Fibroblast of skin of abdomen (primary cell): ENCODE measurements at regions not wholly inside any gene's neighbourhood (a gene's known extent, or its start where the extent isn't known, plus 50 kb on each side); places are given as distances from the start of the nearest gene placed in this dataset.

Experiments
- DNase-seq: peaks from one replicate; pipeline ENCODE4 v3.0.0-alpha.2; 2013

- no peak for DNase-seq
Measured at GRCh38 chr1:178607718-178608408, 95.0 kb downstream of the TEX35 start.

- DNase-seq = peak; percentile 86
Measured at GRCh38 chr1:178609015-178609414, 96.1 kb downstream of the TEX35 start.

- DNase-seq = peak; percentile 87
Measured at GRCh38 chr1:178610690-178611410, 97.9 kb downstream of the TEX35 start.

GRCh38 chr1:178612261-178612660, 99.4 kb downstream of the TEX35 start:
- DNase-seq = peak; percentile 85

- DNase-seq = peak; percentile 27
Measured at GRCh38 chr1:178613271-178613945, 100.5 kb downstream of the TEX35 start.

- no peak for DNase-seq
Measured at GRCh38 chr1:178614286-178614685, 101.4 kb downstream of the TEX35 start.

- DNase-seq = no peak
Measured at GRCh38 chr1:178619042-178619927, 105.8 kb upstream of the RALGPS2 start.

- DNase-seq = no peak
Measured at GRCh38 chr1:178620584-178621475, 104.2 kb upstream of the RALGPS2 start.

GRCh38 chr1:178621822-178622221, 103.2 kb upstream of the RALGPS2 start:
- DNase-seq = no peak

- peak; percentile 37 for DNase-seq
Measured at GRCh38 chr1:178625695-178626094, 99.3 kb upstream of the RALGPS2 start.

- DNase-seq = no peak
Measured at GRCh38 chr1:178627037-178627436, 98.0 kb upstream of the RALGPS2 start.

GRCh38 chr1:178628637-178629251, 96.3 kb upstream of the RALGPS2 start:
- DNase-seq = no peak

- peak; percentile 89 for DNase-seq
Measured at GRCh38 chr1:178629252-178630154, 95.5 kb upstream of the RALGPS2 start.

- no peak for DNase-seq
Measured at GRCh38 chr1:178630417-178630816, 94.6 kb upstream of the RALGPS2 start.

GRCh38 chr1:178632653-178633052, 92.4 kb upstream of the RALGPS2 start:
- DNase-seq = peak; percentile 82

GRCh38 chr1:178633056-178633455, 92.0 kb upstream of the RALGPS2 start:
- DNase-seq = peak; percentile 91

- peak; percentile 61 for DNase-seq
Measured at GRCh38 chr1:178634445-178634844, 90.6 kb upstream of the RALGPS2 start.

GRCh38 chr1:178637841-178638240, 87.2 kb upstream of the RALGPS2 start:
- no peak for DNase-seq

- peak; percentile 36 for DNase-seq
Measured at GRCh38 chr1:178639326-178639725, 85.7 kb upstream of the RALGPS2 start.

GRCh38 chr1:178642282-178642681, 82.8 kb upstream of the RALGPS2 start:
- no peak for DNase-seq
